GM21360 (cell line): ENCODE measurements at regions not wholly inside any gene's neighbourhood (a gene's known extent, or its start where the extent isn't known, plus 50 kb on each side); places are given as distances from the start of the nearest gene placed in this dataset.

ENCODE experiments used
- ATAC-seq: cut with Tn5 transposase; IDR thresholded peaks from one replicate; pipeline ENCODE4 v1.9.1; 2021; ENCODE audit warnings: mild to moderate bottlenecking, moderate library complexity; ENCODE audit not compliant: unreplicated experiment

DNA sequence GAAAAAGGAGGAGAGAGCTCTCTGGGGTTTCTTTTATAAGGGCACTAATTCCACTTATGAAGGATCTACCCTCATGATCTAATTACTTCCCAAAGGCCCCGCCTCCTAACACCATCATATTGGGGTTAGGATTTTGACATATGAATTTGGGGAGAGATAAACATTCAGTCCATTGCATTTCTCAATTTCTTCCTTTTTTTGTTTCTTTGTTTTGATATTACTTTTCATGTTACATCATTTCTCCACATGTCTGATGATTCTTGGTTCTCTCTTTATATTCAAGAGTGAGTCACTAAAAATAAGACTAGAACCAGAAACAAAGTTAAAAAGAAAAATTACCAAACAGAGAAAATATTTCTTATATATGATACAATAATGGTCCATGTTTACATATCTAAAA is 63.2 kb upstream of the DUSP10 start:
- no peak for ATAC-seq

DNA sequence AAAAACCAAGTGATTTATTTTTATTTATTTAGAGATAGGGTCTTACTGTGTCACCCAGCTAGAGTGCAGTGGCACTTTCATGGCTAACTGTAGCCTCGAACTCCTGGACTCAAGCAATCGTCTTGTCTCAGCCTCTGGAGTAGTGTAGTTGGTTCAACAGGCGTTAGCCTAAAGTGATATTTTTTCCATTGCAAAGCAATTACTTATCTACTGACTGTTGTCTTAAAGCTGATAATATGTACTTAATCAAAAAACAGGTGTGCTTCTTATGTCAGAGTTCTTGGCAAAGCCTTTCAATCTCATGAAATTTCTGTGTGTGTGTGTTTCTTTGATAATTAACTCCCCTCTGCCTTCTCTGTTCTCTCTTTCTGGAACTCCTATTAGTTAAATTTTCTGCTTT is 62.4 kb upstream of the DUSP10 start:
- ATAC-seq: no peak

GRCh38 chr1:221801773-221802516 is 60.1 kb upstream of the DUSP10 start:
- ATAC-seq: no peak

- ATAC-seq: no peak
These were observed 59.4 kb upstream of the DUSP10 start for GRCh38 chr1:221801251-221801661.

- ATAC-seq: no peak
These were observed 58.9 kb upstream of the DUSP10 start for GRCh38 chr1:221800831-221801230.

DNA sequence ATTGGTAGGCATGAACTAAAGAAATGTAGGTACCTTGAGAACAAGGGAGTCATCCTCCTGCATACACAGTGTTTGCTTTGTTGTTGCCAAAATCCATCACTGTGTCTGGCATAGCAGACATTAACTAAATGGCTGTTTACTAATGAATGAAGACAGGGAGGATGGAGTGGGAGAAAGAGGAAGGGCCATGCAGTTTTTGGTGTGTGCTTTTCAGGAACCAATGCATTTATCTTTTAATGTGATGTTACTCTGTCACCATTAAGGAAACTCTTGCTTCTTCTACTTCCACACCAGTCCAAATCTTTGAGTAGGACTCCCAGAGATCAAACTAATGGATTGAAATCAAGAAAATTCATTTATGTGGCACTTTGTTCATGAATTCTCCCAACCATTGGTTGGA is 55.6 kb upstream of the DUSP10 start:
- no peak for ATAC-seq

DNA sequence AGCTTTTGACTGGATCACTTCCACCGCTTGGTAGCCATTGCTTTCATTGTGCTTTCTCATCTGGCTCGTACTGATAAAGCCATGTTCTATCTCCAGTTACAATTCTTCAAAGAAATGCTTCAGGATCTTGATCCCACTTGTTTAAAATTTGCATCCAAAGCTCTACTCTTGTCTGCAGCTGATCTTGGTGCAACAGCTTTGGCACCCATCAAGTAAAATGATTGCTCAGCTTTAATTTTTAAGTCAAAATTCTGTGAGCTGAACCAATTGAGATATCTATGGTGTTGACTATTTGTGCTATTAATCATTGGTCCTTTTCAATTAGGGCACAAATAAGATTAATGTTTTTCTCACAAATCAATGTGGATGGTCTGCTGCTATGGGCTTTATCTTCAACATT is 54.8 kb upstream of the DUSP10 start:
- no peak for ATAC-seq

DNA sequence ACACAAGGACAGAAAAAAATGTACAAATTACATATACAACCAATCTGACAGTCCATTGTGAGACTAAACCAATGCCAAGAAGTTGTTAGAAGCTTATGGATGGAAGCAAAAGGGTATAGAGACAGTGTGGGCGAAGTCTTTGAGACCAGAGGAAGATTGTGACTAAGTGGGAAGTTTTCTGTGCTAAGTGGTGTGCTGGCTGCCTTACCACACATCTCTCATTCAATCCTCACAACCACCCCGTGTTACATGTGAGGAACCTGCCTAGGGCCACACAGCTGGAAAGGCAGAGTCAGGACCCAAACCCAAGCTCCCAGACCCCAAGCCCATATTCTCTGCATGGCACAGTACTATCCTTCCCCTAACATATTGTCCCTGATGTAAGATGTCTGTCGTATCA is 53.5 kb upstream of the DUSP10 start:
- no peak for ATAC-seq

- ATAC-seq: no peak
These were observed 53.0 kb upstream of the DUSP10 start for GRCh38 chr1:221794935-221795334.

GRCh38 chr1:221794079-221794670 is 52.3 kb upstream of the DUSP10 start:
- ATAC-seq: peak; percentile 55

GRCh38 chr1:221793439-221794078 is 51.7 kb upstream of the DUSP10 start:
- ATAC-seq: peak; percentile 83

DNA sequence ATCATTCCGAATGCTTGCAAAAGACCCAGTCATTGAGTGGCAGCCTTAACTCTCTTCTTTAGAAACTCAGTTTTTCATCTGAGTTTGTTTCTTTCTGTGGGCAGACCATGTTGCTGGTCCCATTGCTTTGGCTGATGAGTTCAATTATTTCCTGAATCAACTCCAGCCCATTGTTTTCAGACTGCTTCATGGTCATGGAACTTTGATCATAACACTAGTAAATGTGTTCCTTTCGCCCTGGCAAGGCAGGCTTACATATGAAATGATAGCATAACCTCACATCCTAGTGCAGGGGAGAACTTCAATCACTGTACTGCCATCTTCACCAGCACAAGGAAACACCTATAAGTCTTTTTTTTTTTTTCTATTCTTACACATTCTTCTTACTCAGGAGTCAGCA is 50.0 kb upstream of the DUSP10 start:
- ATAC-seq: no peak
